ENCODE measurements at regions not wholly inside any gene's neighbourhood (a gene's known extent, or its start where the extent isn't known, plus 50 kb on each side); places are given as distances from the start of the nearest gene placed in this dataset.

DNA sequence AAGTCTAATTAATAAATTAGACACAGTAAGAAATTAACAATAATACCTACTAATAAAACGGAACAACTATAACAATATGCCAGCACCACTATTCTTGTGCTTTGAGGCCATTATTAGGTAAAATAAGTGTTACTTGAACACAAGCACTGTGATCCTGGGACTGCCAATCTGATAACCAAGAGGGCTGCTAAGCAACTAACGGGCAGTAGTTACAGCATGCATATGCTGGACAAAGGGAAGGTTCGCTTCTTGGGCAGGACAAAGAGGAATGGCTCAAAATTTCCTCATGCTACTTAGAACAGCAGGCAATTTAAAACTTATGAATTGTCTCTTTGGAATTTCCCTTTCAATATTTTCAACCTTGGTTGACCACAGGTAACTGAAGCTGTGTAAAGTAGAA lies 718.6 kb downstream of the SORCS3 start:
- 51 to 74% (median 51%) methylated on average over 3 of the region's 3 CpGs for WGBS, 5 donors
- Histone ChIP-seq H3K4me1 (no peaks in the 10 kb centered on the region), H3K27ac (no peak overlapping the region), H3K27me3 (no peaks in the 10 kb centered on the region), H3K36me3 (no peaks in the 10 kb centered on the region), H3K4me3 (no peak overlapping the region), H3K9me3 (peaks cover 0 to 13% (median 8%) of the 10 kb centered on the region in 4 donors)
- TF ChIP-seq EP300 (IDR thresholded peaks at IDR 0.05) (no peak), POLR2AphosphoS5 (IDR thresholded peaks at IDR 0.05) (no peak), POLR2A (IDR thresholded peaks at IDR 0.05) (no peak)
- TF ChIP-seq, protein P1, sequence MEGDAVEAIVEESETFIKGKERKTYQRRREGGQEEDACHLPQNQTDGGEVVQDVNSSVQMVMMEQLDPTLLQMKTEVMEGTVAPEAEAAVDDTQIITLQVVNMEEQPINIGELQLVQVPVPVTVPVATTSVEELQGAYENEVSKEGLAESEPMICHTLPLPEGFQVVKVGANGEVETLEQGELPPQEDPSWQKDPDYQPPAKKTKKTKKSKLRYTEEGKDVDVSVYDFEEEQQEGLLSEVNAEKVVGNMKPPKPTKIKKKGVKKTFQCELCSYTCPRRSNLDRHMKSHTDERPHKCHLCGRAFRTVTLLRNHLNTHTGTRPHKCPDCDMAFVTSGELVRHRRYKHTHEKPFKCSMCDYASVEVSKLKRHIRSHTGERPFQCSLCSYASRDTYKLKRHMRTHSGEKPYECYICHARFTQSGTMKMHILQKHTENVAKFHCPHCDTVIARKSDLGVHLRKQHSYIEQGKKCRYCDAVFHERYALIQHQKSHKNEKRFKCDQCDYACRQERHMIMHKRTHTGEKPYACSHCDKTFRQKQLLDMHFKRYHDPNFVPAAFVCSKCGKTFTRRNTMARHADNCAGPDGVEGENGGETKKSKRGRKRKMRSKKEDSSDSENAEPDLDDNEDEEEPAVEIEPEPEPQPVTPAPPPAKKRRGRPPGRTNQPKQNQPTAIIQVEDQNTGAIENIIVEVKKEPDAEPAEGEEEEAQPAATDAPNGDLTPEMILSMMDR (IDR thresholded peaks at IDR 0.05), result no peak
- intact Hi-C loops (cut with DNase I; ENCODE audit: low total_unique reads), result no loop called here
- no peak for DNase-seq

DNA sequence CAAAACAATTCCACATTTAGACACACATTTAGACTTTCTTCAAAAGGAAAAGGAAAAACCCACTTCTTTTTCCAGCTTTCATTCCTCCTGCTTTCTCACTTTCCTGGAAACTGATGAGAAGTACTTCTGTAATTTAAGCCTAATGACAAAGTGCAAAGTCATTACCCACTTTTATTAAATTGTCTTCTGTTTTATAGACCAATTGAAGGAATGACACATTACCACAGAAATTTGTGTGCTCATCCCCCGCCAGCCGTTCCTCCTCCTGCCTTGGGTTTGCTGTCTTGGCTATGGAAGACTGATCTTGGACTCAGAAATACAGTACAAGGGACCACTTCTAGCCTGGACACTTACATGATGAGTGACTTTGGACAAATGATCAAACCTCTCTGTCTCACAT lies 717.8 kb downstream of the SORCS3 start:
- no peak for TF ChIP-seq POLR2A (IDR thresholded peaks at IDR 0.05)
- no peak for TF ChIP-seq POLR2AphosphoS5 (IDR thresholded peaks at IDR 0.05)
- TF ChIP-seq, protein P1 (IDR thresholded peaks at IDR 0.05), result no peak
- no peak for TF ChIP-seq EP300 (IDR thresholded peaks at IDR 0.05)
- intact Hi-C loops (cut with DNase I; ENCODE audit: low total_unique reads), result no loop called here

DNA sequence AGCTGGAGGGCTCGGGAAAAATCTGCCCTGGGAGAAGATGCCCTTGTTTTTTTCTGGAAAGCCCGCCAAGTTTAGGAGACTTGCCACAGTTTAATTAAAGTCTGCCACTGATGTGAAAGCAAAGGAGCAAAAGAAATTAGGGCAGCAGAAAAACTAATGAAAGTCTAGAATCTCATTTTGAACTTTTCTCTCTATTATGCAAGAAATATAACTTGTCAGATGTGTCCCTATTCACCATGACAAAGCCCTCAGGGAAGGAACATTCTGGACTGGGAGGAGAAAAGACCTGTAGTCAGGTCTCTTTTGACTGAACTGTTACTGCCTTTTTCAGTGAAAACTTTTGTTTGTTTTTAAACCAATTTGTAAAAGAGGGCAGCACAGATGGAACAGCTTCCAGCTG lies 715.5 kb downstream of the SORCS3 start:
- Histone ChIP-seq H3K27ac (no peak overlapping the region), H3K4me3 (no peak overlapping the region), H3K27me3 (no peaks in the 10 kb centered on the region), H3K36me3 (no peaks in the 10 kb centered on the region), H3K4me1 (no peaks in the 10 kb centered on the region), H3K9me3 (peaks cover 0 to 3% (median under 1%) of the 10 kb centered on the region in 4 donors)
- 52 to 76% (median 69%) methylated on average over 2 of the region's 2 CpGs for WGBS, 5 donors
- TF ChIP-seq POLR2AphosphoS5 (IDR thresholded peaks at IDR 0.05) (no peak), EP300 (IDR thresholded peaks at IDR 0.05) (no peak), POLR2A (IDR thresholded peaks at IDR 0.05) (no peak)
- TF ChIP-seq, protein P1 (IDR thresholded peaks at IDR 0.05), result no peak
- intact Hi-C loops (cut with DNase I; ENCODE audit: low total_unique reads), result no loop called here
- DNase-seq, result no peak

More for the DNA sequence above, 717.8 kb downstream of the SORCS3 start:
- Histone ChIP-seq H3K27ac (no peak overlapping the region), H3K9me3 (peaks cover 0 to 13% (median 8%) of the 10 kb centered on the region in 4 donors), H3K36me3 (no peaks in the 10 kb centered on the region), H3K27me3 (no peaks in the 10 kb centered on the region), H3K4me3 (no peak overlapping the region), H3K4me1 (no peaks in the 10 kb centered on the region)
- WGBS, 5 donors, result 83 to 92% (median 91%) methylated on average over 2 of the region's 2 CpGs
- DNase-seq, result no peak

DNA sequence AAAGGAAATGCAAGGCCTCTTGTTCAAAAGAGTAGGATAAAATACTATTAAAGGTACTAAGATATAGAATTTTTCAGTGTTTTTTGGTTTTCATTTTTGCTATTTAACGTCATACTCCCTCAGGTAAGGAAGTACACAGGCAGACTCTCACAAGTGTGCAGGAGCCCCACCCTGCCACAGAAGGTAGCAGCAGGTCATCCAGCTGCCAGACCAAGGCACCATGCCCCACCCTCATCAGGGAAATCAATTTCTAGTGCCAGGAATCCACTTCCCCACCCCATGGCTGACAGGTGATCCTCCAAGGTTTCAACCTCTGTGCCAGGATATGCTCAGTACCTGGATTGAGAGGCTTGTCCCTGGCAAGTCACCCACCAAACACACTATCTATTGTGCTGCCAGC lies 712.9 kb downstream of the SORCS3 start:
- TF ChIP-seq, protein P1 (IDR thresholded peaks at IDR 0.05), result no peak
- no peak for TF ChIP-seq EP300 (IDR thresholded peaks at IDR 0.05)
- intact Hi-C loops (cut with DNase I; ENCODE audit: low total_unique reads), result no loop called here
- WGBS, 5 donors, result 63 to 79% (median 67%) methylated on average over 1 of the region's 1 CpG

More for the DNA sequence above, 712.9 kb downstream of the SORCS3 start:
- no peaks in the 10 kb centered on the region for H3K27me3 ChIP-seq
- no peak overlapping the region for H3K27ac ChIP-seq
- no peaks in the 10 kb centered on the region for H3K36me3 ChIP-seq
- H3K4me1 ChIP-seq, result no peaks in the 10 kb centered on the region
- no peaks in the 10 kb centered on the region for H3K9me3 ChIP-seq
- H3K4me3 ChIP-seq, result no peak overlapping the region
- no peak for DNase-seq
